Keratinocyte (primary cell): ENCODE measurements at regions not wholly inside any gene's neighbourhood (a gene's known extent, or its start where the extent isn't known, plus 50 kb on each side); places are given as distances from the start of the nearest gene placed in this dataset.

ENCODE experiments used
- DNase-seq: peaks from one replicate; pipeline ENCODE4 v3.0.0-alpha.2; 2011; ENCODE audit warnings: low read depth, missing footprints, low spot score
- FAIRE-seq: peaks from 2 replicates; lab custom pipeline; 2011; peaks lifted over from hg19 to GRCh38; lab: Jason Lieb, UNC
- H2AFZ ChIP-seq: 2 replicates; pipeline ENCODE4 v1.6.0; 2012; ENCODE audit warnings: low read length, control low read depth, inconsistent platforms; ENCODE audit not compliant: control insufficient read depth
- H3K27ac ChIP-seq: 2 replicates; pipeline ENCODE4 v1.5.1; 2011; ENCODE audit warnings: low read length; ENCODE audit not compliant: control insufficient read depth, insufficient read depth
- H3K27me3 ChIP-seq: 3 replicates; pipeline ENCODE4 v1.6.0; 2011; ENCODE audit warnings: low read length; ENCODE audit not compliant: control insufficient read depth, insufficient read depth; ENCODE audit errors: extremely low read depth
- H3K36me3 ChIP-seq, 2 experiments: 2 replicates in 1 of 2; 3 replicates in 1 of 2; pipeline ENCODE4 v1.5.1; 2011; ENCODE audit warnings: low read length in 2 of 2, mild to moderate bottlenecking in 1 of 2; ENCODE audit not compliant: control insufficient read depth in 2 of 2, insufficient read depth in 2 of 2; ENCODE audit errors: extremely low read depth in 1 of 2
- H3K4me1 ChIP-seq: 3 replicates; pipeline ENCODE4 v1.5.1; 2011; ENCODE audit warnings: low read length; ENCODE audit not compliant: control insufficient read depth, insufficient read depth; ENCODE audit errors: extremely low read depth
- H3K4me2 ChIP-seq: 3 replicates; pipeline ENCODE4 v1.6.0; 2011; ENCODE audit warnings: low read depth, low read length; ENCODE audit not compliant: control insufficient read depth, insufficient read depth; ENCODE audit errors: extremely low read depth
- H3K4me3 ChIP-seq, 3 experiments: fragments of 200-600 bp in 1 of 3; sonication (generic) in 1 of 3; 2 replicates in 2 of 3; 3 replicates in 1 of 3; pipeline ENCODE4 v1.5.1; 2011 to 2016; ENCODE audit warnings: low read length in 3 of 3, mild to moderate bottlenecking in 3 of 3, control low read depth in 2 of 3, inconsistent platforms in 1 of 3, low read depth in 1 of 3, mixed read lengths in 1 of 3, mixed run types in 1 of 3, moderate library complexity in 1 of 3; ENCODE audit not compliant: control insufficient read depth in 2 of 3, insufficient read depth in 2 of 3; ENCODE audit errors: extremely low read depth in 1 of 3
- H3K79me2 ChIP-seq: 2 replicates; pipeline ENCODE4 v1.6.0; 2012; ENCODE audit warnings: low read length; ENCODE audit not compliant: control insufficient read depth, insufficient read depth
- H3K9ac ChIP-seq: 3 replicates; pipeline ENCODE4 v1.6.0; 2011; ENCODE audit warnings: low read length; ENCODE audit not compliant: control insufficient read depth, insufficient read depth; ENCODE audit errors: extremely low read depth
- H3K9me1 ChIP-seq: 3 replicates; pipeline ENCODE4 v1.6.0; 2011; ENCODE audit warnings: low read length; ENCODE audit not compliant: control insufficient read depth, insufficient read depth; ENCODE audit errors: extremely low read depth
- H3K9me3 ChIP-seq: 2 replicates; pipeline ENCODE4 v1.5.1; 2012; ENCODE audit warnings: low read depth, low read length; ENCODE audit not compliant: control insufficient read depth
- H4K20me1 ChIP-seq: 3 replicates; pipeline ENCODE4 v1.6.0; 2011; ENCODE audit warnings: low read length; ENCODE audit not compliant: control insufficient read depth, insufficient read depth; ENCODE audit errors: extremely low read depth
- CTCF ChIP-seq, 3 experiments: IDR thresholded peaks in 1 of 3; conservative IDR thresholded peaks in 1 of 3; optimal IDR thresholded peaks in 1 of 3; 2 replicates in 2 of 3; 3 replicates in 1 of 3; pipeline versions ENCODE3 to v1.5.1; 2011; ENCODE audit warnings: low read length in 3 of 3, mild to moderate bottlenecking in 3 of 3, moderate library complexity in 2 of 3, control low read depth in 1 of 3, inconsistent platforms in 1 of 3; ENCODE audit not compliant: insufficient read depth in 2 of 3; ENCODE audit errors: extremely low read depth in 1 of 3
- EZH2 ChIP-seq: IDR thresholded peaks from one replicate; pipeline ENCODE4 v1.6.1; 2012; ENCODE audit warnings: inconsistent platforms, mild to moderate bottlenecking, low read length, moderate library complexity
- dilution Hi-C: fragments of 300-500 bp; cut with MboI; formaldehyde crosslinking; loops from one replicate; pipeline ENCODE4 v1.7.0; 2020; ENCODE audit warnings: low sequenced_read_pairs; ENCODE audit not compliant: extremely low pct_ligation_motif_present

GRCh38 chrX:120746153-120746552 is 116.3 kb upstream of the C1GALT1C1 start:
- DNase-seq (no peak), FAIRE-seq (no peak)
- H3K9me3 ChIP-seq = no peaks in the 10 kb centered on the region
- no peaks in the 10 kb centered on the region for H4K20me1 ChIP-seq
- no peaks in the 10 kb centered on the region for H3K9me1 ChIP-seq
- no peak overlapping the region for H3K4me2 ChIP-seq
- H3K4me1 ChIP-seq = no peaks in the 10 kb centered on the region
- H3K79me2 ChIP-seq = no peaks in the 10 kb centered on the region
- TF ChIP-seq CTCF (optimal IDR thresholded peaks at IDR 0.05 in 1 of 3, IDR thresholded peaks at IDR 0.05 in 1 of 3, conservative IDR thresholded peaks at IDR 0.05 in 1 of 3; ENCODE audit: extremely low read depth in 1 of 3, insufficient read depth in 2 of 3, low read length in 3 of 3) (no peak), EZH2 (no peak)
- no peak overlapping the region for H2AFZ ChIP-seq
- no peaks in the 10 kb centered on the region for H3K27me3 ChIP-seq
- no peak overlapping the region for H3K9ac ChIP-seq
- H3K4me3 ChIP-seq = no peak overlapping the region
- no peaks in the 10 kb centered on the region for H3K36me3 ChIP-seq
- H3K27ac ChIP-seq = no peak overlapping the region
- dilution Hi-C loops = no loop called here

- H3K36me3 ChIP-seq = no peaks in the 10 kb centered on the region
Measured at GRCh38 chrX:120742946-120743665, 113.3 kb upstream of the C1GALT1C1 start.

More at GRCh38 chrX:120742946-120743665, 113.3 kb upstream of the C1GALT1C1 start:
- dilution Hi-C loops = no loop called here
- TF ChIP-seq CTCF (optimal IDR thresholded peaks at IDR 0.05 in 1 of 3, IDR thresholded peaks at IDR 0.05 in 1 of 3, conservative IDR thresholded peaks at IDR 0.05 in 1 of 3; ENCODE audit: extremely low read depth in 1 of 3, insufficient read depth in 2 of 3, low read length in 3 of 3) = no peak
- no peak for TF ChIP-seq EZH2
- Histone ChIP-seq H3K79me2 (no peaks in the 10 kb centered on the region), H3K4me2 (no peak overlapping the region), H3K4me1 (no peaks in the 10 kb centered on the region), H3K9ac (no peak overlapping the region), H3K4me3 (no peak overlapping the region), H3K9me3 (no peaks in the 10 kb centered on the region), H3K9me1 (no peaks in the 10 kb centered on the region), H3K27me3 (no peaks in the 10 kb centered on the region), H4K20me1 (no peaks in the 10 kb centered on the region), H2AFZ (no peak overlapping the region), H3K27ac (no peak overlapping the region)
- DNase-seq = no peak
- no peak for FAIRE-seq
